Activated CD4-positive, alpha-beta T cell treated with anti-CD3 and anti-CD28 coated beads, Interleukin-2, amount 50 U/mL, for 16 hours (primary cell): ENCODE measurements at regions not wholly inside any gene's neighbourhood (a gene's known extent, or its start where the extent isn't known, plus 50 kb on each side); places are given as distances from the start of the nearest gene placed in this dataset.
"Not testable (repeated sequence)": the region's sequence is repeated elsewhere in the genome, so short reads cannot be mapped to it uniquely, and the experiment has no call there.

Source experiments
- DNase-seq: peaks from one replicate; pipeline ENCODE4 v3.0.0-alpha.2; 2020

DNA sequence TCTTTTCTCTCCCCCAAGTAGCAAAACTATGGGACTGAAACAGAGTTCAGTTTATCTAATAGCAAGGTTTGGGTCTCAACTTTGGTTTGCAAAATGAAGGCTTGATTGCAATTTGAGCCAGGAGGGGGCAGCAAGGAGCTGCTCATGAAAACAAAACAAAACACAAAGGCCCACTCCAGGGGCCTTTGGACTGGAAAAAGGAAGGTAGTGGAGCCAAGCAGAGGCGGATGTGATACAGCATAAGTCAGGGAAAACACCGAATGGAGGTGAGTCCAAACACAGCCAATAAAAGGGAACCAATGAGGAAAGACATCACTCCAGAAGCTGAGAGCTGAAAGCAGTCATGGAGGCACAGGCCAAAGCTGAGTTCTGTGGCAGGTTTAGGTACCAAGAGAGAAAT lies 799.7 kb upstream of the ACVR2A start:
- DNase-seq, result peak; percentile 42

DNA sequence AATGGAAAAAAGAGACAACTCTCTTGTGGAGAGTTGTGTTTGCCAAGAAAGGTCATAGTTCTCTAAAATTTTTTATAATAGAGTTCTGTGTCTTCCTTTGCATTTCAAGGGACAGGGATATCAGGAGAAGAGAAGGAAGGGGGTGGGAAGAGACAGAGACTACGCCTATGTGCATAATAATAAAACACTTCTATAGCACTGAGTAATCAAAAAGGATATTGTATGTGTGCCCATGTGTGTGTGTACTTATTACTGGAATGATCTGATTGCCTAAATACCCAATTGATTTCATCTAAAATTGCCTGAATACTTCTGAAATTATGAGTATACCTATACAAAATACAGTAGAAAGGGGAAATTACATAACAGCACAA lies 803.7 kb upstream of the ACVR2A start:
- DNase-seq, result no peak

DNA sequence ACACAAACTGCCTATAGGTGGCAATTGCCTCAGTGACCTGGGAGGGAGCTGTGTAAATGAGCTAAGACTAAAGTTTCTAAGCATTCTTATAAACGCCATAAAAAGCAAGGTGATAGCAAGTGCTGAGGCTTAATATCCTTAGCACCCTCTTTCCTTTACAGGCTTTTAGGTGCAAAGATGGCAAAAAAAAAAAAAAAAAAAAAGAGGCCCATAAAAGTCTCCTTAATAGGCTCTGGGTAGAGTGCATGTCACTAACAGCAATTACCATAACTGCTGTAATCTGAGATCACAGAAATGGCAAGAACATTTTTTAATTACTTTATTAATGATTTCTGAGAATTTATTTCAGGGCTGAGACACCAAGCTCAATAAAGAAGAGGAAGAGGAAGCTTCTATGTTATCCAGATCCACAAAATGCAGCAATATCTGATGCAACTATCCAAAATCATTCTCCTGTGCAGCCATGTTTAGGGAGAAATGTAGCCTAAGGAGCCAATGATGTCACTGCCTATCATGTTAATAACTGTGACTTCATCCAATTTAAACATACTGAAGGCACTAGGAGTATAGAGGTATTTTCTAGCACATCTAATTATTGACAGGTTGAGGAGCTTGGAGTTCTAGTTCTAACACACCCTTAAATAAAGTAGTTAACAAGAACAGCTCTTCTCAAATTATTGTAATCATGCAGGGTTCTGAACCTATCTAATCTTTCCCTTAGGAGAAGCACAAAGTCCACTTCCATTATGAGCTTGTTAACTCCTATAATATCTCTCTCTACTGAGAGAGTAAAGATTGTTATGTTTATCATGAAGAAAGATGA lies 804.3 kb upstream of the ACVR2A start:
- no peak for DNase-seq

GRCh38 chr2:147037048-147037447 lies 807.8 kb upstream of the ACVR2A start:
- no peak for DNase-seq

DNA sequence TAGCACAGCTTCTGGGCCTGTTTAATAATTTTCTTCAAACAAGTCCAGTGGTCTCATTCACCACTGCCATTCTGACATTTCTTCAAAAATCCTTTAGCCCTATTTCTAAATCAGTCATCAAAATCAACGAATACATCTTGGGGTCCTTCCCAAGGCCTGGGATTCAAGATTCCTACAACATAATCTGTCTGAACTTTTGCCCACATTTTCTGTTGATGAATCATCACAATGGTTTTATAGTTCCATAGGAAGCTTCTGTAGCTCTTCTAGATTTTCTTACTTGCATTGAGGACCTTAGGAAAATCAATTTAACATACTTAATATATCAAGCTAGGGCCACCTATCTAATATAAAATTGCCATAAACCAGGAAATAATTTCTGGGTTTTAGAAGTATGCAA lies 811.8 kb upstream of the ACVR2A start:
- no peak for DNase-seq

GRCh38 chr2:147031897-147032296 lies 812.9 kb upstream of the ACVR2A start:
- DNase-seq, result no peak

- DNase-seq, result no peak
These were observed 813.7 kb upstream of the ACVR2A start for GRCh38 chr2:147030966-147031720.

DNA sequence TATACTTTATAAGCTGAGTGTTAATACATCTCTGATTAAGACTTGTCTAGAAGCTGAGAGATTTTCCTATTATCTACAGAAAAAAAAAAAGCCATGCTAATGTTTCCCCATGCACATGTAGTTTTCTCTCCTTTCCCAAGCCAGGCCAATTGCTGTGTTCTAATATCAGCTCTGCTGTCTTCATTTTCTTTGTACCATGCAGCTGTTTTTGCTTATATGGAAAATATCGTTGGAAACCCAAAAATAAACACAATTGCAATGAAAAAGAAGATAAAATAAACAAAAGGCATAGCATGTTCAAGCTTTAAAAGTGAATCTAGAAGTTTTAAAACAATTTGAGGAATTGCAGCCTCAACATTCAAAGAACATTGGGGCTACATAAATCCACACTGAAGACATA lies 817.4 kb upstream of the ACVR2A start:
- DNase-seq, result no peak

DNA sequence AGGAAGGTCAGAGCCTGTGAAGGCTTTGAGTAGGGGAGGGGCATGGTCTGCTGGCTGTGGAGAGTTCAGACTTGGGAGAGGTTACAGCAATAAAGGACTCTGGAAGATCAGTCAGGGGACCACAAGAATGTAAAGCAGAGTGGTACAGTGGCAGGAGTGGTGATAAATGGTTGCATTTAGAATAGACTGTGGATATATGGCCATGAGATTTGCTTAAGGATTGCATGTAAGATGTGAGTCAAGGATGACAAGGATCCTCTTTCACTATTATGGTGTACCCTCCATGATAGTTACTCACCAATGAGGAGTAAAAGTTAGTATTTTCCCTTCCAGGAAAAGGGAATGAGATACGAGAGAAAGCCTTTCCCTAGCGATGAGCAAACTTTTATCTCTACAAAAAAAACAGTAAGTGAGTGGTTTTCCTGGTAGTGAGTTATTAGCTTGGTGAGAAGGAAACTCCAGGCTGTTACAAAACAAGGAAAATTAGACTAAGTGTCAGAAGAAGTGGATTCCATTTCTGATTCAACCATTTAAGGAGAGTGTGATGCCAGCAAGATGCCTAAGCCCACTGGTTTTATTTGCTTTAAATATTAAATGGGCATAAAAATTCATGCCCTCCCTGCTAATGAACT lies 818.0 kb upstream of the ACVR2A start:
- no peak for DNase-seq

DNA sequence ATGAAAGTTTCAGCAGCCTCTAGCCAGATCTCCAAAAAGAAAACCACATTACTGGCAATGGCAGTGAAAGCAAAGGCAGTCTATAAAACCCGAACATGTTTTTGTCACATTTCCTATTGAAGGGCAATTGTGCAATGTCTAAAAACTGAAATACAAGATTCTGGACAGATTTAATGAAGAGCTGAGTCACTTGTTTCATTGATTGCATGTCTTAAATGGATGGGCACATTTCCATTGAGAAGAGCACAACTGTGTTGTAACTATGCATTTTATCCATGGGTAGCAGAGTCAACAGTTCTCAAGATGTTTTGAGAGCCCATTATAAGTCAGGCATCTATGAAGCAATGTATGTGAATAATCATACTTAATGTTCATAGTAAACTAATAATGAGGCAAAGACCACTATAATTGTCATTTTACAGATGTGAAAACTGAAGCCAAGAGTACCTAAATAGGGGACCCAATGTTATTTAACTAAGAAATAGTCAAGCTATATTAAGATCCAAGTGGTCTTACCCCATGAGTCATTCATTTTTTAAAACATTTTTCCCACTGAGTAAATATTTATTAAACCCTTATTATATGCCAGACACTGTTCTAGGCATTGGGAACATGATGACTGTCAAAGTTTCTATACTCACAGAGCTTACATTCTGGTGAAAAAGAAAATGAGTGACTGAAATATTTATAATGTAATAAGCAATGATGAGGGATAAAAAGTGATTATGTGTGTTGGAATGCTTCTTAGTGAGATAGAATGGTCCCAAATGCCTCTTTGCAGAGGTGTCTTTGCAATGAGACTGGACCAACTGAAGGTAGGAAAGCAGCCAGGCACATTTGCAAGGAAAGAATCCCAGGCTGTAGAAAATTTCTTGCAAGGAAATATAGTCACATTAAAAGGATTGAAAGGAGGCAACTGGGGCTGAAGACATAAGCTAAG lies 818.9 kb upstream of the ACVR2A start:
- DNase-seq, result no peak

DNA sequence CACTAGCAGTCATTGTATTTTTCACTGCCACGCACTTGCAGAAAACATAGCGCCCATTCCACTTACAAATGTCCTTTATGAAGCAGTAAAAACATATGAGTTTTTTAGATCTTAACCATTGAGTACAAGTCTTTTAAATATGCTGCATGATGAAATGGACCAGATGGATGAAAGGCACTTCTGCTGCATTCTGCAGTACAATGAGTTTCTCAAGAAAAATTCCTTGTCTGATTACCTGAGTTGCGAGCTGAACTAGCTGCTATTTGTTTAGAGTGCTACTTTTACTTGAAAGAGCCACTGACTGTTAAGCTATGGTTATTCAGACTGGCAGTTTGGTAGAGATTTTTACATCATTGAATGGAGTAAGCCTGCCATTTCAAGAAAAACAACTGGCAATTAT lies 825.5 kb upstream of the ACVR2A start:
- no peak for DNase-seq

DNA sequence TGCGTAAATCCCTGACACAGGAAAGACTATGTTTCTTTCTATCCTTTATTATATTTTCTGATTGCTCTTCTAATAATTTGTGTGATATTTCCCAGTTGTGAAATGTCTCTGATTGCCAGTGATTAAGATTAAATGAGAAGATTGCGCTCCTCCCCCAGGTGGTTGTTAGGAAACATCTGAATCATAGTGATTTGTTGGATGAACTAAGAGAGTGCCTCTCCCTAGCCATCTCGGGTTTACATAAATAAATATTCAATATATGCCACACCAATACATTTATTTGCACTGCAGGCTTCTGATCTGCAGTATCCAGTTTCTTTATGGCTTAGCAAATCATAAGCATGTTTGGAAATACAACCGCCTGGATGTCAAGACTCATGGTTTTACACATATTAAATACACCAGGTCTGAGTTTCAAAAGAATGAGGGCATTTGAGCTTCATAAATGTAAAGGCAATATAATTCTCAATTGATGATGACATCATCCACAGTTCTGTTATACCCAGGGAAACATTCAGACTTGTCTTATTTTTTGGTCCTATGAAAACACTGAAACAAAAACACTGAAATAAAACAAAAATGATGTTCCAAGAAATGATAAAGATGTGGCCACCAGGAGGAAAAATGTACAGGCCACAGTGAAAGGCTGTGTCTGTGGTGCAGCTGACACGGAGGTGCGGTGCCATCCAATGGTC lies 826.7 kb upstream of the ACVR2A start:
- DNase-seq, result no peak

DNA sequence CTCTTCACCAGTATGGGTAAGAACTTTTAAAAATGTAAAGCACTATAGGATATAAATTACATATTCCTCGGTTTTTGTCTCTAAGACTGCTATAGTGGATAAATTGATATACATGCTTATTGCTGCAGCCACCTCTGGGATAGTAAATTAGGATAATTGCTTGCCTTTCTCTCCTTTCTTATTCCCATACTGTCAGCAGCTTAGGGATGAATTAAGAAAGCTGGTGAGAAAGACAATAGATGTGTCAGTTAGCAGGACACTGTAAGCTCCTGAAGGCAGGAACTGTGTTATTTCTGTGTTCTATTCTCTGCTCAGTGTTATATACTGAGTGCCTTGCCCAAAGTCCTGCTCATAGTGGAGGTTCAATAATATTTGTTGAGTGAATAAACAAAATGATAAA lies 828.6 kb upstream of the ACVR2A start:
- DNase-seq, result no peak

- DNase-seq, result no peak
These were observed 829.2 kb upstream of the ACVR2A start for GRCh38 chr2:147015591-147015990.

DNA sequence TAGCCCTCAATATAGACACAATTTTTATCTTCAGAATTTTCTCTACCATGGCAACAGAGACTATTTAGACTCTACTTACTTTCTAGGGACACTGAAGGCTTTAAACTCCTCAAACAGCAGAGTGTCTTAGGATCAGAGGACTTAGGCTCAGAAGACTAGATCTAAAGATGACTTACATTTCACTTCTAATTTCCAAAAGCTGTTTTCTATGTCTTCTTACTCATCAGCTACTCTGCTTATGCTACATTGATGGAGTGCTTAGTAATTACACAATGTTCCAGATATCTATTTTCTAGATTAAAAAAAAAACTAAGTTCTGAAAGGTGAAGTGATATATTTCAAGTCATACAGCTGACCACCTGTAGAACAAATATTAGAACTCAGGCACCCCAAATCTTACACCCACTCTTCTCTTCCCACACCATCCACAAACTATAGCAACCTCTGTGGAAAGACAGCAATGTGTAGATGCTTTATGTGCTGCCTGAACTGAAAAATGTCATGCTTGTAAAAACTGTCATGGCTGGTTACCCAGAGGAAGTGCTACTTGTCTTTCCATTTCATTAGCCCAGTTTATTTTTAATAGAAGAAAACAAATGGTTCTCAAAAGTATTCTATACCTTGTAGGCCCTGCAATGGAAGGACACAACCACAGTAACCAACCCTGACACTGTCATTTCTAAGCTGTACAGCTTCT lies 831.0 kb upstream of the ACVR2A start:
- DNase-seq, result no peak

GRCh38 chr2:147008481-147008880 lies 836.3 kb upstream of the ACVR2A start:
- DNase-seq, result no peak

GRCh38 chr2:147006736-147007141 lies 838.1 kb upstream of the ACVR2A start:
- DNase-seq, result no peak

DNA sequence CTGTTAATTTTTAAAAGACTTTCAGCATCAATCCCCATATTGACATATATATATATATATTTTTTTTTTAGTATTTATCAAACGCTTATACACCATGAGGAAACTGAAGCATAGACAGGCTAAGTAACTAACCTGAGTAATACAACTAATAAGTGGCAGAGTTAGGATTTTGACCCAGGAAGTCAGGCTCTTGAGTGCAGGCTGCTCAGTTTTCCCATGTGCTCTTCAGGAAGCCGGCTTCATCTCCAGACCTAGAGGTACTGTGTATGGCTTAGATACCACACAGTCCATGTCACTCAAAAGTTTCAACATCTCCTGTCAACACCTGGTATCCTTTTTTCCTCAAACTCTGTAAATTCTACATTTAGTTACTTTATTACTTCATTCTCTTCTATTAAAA lies 841.7 kb upstream of the ACVR2A start:
- DNase-seq, result no peak

DNA sequence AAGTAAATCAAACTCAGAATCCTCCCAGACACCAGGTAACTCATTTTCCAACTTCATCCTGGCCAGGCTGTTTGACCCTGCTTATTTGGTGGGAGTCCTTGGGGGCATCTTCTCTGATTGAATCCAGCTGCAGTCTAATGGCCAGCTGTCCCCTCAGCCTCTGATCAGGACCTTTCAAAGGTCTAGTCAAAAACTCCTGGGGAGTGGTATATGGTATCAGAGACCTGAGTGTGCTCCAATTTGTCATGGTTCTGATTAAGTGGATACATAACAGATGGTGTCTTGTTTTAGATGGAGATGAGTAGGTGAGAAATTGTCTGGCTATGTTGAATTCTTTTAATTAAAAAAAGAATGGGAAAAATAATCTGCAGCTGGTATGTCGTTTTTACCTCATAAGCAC lies 842.6 kb upstream of the ACVR2A start:
- DNase-seq, result no peak

- no peak for DNase-seq
These were observed 843.8 kb upstream of the ACVR2A start for GRCh38 chr2:147001061-147001460.

- DNase-seq, result not testable (repeated sequence)
These were observed 844.7 kb upstream of the ACVR2A start for GRCh38 chr2:147000151-147000550.

DNA sequence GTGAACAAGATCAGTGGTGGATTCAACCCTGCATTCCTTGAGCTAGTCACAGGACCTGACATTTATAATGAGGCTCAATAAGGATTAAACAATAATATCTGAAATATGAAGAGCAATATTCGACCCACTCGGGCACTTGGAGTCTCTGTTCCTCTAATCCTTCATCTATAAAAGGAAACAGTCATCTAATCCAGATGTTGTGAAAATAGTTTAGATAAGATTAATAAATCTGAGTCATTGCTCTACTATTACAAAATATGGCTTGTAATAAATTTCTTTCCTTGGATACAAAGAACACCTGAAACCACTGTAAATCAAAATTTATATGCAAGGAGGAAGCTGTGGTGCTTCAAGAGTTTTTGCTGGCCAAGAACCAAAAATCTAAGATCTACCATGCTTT lies 846.9 kb upstream of the ACVR2A start:
- DNase-seq, result no peak
